Mammary epithelial cell (primary cell): ENCODE measurements at regions not wholly inside any gene's neighbourhood (a gene's known extent, or its start where the extent isn't known, plus 50 kb on each side); places are given as distances from the start of the nearest gene placed in this dataset.

Source experiments
- EZH2 ChIP-seq: IDR thresholded peaks from 2 replicates; pipeline ENCODE4 v1.6.1; 2012; ENCODE audit warnings: low read length, inconsistent platforms, borderline replicate concordance
- TF ChIP-seq, protein P1 (sequence below), 2 donors: IDR thresholded peaks in 1 of 2; conservative IDR thresholded peaks in 1 of 2; 2 replicates each; pipeline ENCODE4 v1.5.1; 2011 to 2012; ENCODE audit warnings: inconsistent platforms in 2 of 2, low read length in 2 of 2, mild to moderate bottlenecking in 2 of 2, control low read depth in 1 of 2, low read depth in 1 of 2; ENCODE audit not compliant: insufficient read depth in 1 of 2; ENCODE audit errors: extremely low read depth in 1 of 2

GRCh38 chr5:97417986-97418385, 234.9 kb upstream of the RIOK2 start:
- TF ChIP-seq, protein P1, sequence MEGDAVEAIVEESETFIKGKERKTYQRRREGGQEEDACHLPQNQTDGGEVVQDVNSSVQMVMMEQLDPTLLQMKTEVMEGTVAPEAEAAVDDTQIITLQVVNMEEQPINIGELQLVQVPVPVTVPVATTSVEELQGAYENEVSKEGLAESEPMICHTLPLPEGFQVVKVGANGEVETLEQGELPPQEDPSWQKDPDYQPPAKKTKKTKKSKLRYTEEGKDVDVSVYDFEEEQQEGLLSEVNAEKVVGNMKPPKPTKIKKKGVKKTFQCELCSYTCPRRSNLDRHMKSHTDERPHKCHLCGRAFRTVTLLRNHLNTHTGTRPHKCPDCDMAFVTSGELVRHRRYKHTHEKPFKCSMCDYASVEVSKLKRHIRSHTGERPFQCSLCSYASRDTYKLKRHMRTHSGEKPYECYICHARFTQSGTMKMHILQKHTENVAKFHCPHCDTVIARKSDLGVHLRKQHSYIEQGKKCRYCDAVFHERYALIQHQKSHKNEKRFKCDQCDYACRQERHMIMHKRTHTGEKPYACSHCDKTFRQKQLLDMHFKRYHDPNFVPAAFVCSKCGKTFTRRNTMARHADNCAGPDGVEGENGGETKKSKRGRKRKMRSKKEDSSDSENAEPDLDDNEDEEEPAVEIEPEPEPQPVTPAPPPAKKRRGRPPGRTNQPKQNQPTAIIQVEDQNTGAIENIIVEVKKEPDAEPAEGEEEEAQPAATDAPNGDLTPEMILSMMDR (conservative IDR thresholded peaks at IDR 0.05 in 1 of 2, IDR thresholded peaks at IDR 0.05 in 1 of 2; ENCODE audit: extremely low read depth in 1 of 2, insufficient read depth in 1 of 2, low read depth in 1 of 2, low read length in 2 of 2) = no peak
- no peak for TF ChIP-seq EZH2
